Stomach (tissue), 4 donors: ENCODE measurements at regions not wholly inside any gene's neighbourhood (a gene's known extent, or its start where the extent isn't known, plus 50 kb on each side); places are given as distances from the start of the nearest gene placed in this dataset.

Experiments
- CTCF ChIP-seq, 7 experiments: fragments of 450-650 bp in 4 of 7; fragments of 200-600 bp in 3 of 7; sonication (generic) in 3 of 7; IDR thresholded peaks; one replicate each; pipeline ENCODE4 v1.5.1; 2016 to 2019; ENCODE audit warnings: antibody characterized with exemption in 7 of 7, control low read depth in 2 of 7, mild to moderate bottlenecking in 1 of 7
- POLR2A ChIP-seq, 4 donors: fragments of 450-650 bp; IDR thresholded peaks; one replicate each; pipeline ENCODE4 v1.6.1; 2016; ENCODE audit warnings: antibody characterized with exemption in 4 of 4, control low read depth in 2 of 4, mild to moderate bottlenecking in 1 of 4, moderate library complexity in 1 of 4
- POLR2AphosphoS5 ChIP-seq, 3 donors: sonication (generic); formaldehyde crosslinking; IDR thresholded peaks; one replicate each; pipeline ENCODE4 v1.6.1; 2016; ENCODE audit warnings: antibody characterized with exemption in 3 of 3

GRCh38 chr19:31459430-31459829 lies 110.2 kb upstream of the TSHZ3 start:
- TF ChIP-seq CTCF (IDR thresholded peaks at IDR 0.05): no peak
- no peak for TF ChIP-seq POLR2A (IDR thresholded peaks at IDR 0.05)
- TF ChIP-seq POLR2AphosphoS5 (IDR thresholded peaks at IDR 0.05): no peak
